MM.1S (cell line): ENCODE measurements at regions not wholly inside any gene's neighbourhood (a gene's known extent, or its start where the extent isn't known, plus 50 kb on each side); places are given as distances from the start of the nearest gene placed in this dataset.

Experiments
- EZH2 ChIP-seq: fragments of 300-600 bp; sonication (generic); optimal IDR thresholded peaks from 2 replicates; pipeline ENCODE3; 2017; ENCODE audit warnings: low read depth, mild to moderate bottlenecking, antibody characterized with exemption, low read length, mixed read lengths
- TF ChIP-seq, protein P1 (sequence below): fragments of 300-600 bp; sonication (generic); IDR thresholded peaks from 2 replicates; pipeline ENCODE4 v1.5.1; 2016; ENCODE audit warnings: antibody characterized with exemption, low read length, mixed read lengths

- TF ChIP-seq, protein P1, sequence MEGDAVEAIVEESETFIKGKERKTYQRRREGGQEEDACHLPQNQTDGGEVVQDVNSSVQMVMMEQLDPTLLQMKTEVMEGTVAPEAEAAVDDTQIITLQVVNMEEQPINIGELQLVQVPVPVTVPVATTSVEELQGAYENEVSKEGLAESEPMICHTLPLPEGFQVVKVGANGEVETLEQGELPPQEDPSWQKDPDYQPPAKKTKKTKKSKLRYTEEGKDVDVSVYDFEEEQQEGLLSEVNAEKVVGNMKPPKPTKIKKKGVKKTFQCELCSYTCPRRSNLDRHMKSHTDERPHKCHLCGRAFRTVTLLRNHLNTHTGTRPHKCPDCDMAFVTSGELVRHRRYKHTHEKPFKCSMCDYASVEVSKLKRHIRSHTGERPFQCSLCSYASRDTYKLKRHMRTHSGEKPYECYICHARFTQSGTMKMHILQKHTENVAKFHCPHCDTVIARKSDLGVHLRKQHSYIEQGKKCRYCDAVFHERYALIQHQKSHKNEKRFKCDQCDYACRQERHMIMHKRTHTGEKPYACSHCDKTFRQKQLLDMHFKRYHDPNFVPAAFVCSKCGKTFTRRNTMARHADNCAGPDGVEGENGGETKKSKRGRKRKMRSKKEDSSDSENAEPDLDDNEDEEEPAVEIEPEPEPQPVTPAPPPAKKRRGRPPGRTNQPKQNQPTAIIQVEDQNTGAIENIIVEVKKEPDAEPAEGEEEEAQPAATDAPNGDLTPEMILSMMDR = no peak
- TF ChIP-seq EZH2 = no peak
Measured at GRCh38 chr3:113075588-113075987, 84.8 kb downstream of the GTPBP8 start.
